ENCODE measurements at regions not wholly inside any gene's neighbourhood (a gene's known extent, or its start where the extent isn't known, plus 50 kb on each side); places are given as distances from the start of the nearest gene placed in this dataset.

- WGBS: 76% methylated on average over 3 of the region's 3 CpGs
- Histone ChIP-seq H3K27me3 (no peaks in the 10 kb centered on the region), H3K36me3 (no peaks in the 10 kb centered on the region), H3K4me3 (no peak overlapping the region), H3K9me3 (no peaks in the 10 kb centered on the region), H3K27ac (no peak overlapping the region), H3K4me1 (no peaks in the 10 kb centered on the region)
- TF ChIP-seq POLR2AphosphoS5 (IDR thresholded peaks at IDR 0.05) (no peak), CTCF (IDR thresholded peaks at IDR 0.05) (no peak), POLR2A (IDR thresholded peaks at IDR 0.05) (no peak), EP300 (IDR thresholded peaks at IDR 0.05) (no peak)
- no peak for DNase-seq (ENCODE audit: low spot score in 2 of 2)
Observed at GRCh38 chr7:115113776-115114175, 191.9 kb downstream of the MDFIC start.

- no peak overlapping the region for H3K4me3 ChIP-seq
- no peak for TF ChIP-seq POLR2AphosphoS5 (IDR thresholded peaks at IDR 0.05)
- no peak for TF ChIP-seq EP300 (IDR thresholded peaks at IDR 0.05)
- TF ChIP-seq CTCF (IDR thresholded peaks at IDR 0.05): no peak
- TF ChIP-seq POLR2A (IDR thresholded peaks at IDR 0.05): no peak
- H3K27me3 ChIP-seq: no peaks in the 10 kb centered on the region
- H3K36me3 ChIP-seq: no peaks in the 10 kb centered on the region
- DNase-seq (ENCODE audit: low spot score in 2 of 2): no peak
- H3K9me3 ChIP-seq: no peaks in the 10 kb centered on the region
- WGBS: 95% methylated on average over 3 of the region's 3 CpGs
- no peak overlapping the region for H3K27ac ChIP-seq
- no peaks in the 10 kb centered on the region for H3K4me1 ChIP-seq
Observed at GRCh38 chr7:115113131-115113530, 191.2 kb downstream of the MDFIC start.

GRCh38 chr7:115110523-115110922, 188.6 kb downstream of the MDFIC start:
- Histone ChIP-seq H3K4me3 (no peak overlapping the region), H3K27ac (no peak overlapping the region), H3K27me3 (no peaks in the 10 kb centered on the region), H3K4me1 (no peaks in the 10 kb centered on the region), H3K9me3 (no peaks in the 10 kb centered on the region), H3K36me3 (no peaks in the 10 kb centered on the region)
- no peak for DNase-seq (ENCODE audit: low spot score in 2 of 2)
- no peak for TF ChIP-seq POLR2A (IDR thresholded peaks at IDR 0.05)
- no peak for TF ChIP-seq CTCF (IDR thresholded peaks at IDR 0.05)
- TF ChIP-seq EP300 (IDR thresholded peaks at IDR 0.05): no peak
- no peak for TF ChIP-seq POLR2AphosphoS5 (IDR thresholded peaks at IDR 0.05)
- WGBS: 67% methylated on average over 1 of the region's 1 CpG

GRCh38 chr7:115106316-115106715, 184.4 kb downstream of the MDFIC start:
- H3K27me3 ChIP-seq: no peaks in the 10 kb centered on the region
- H3K36me3 ChIP-seq: no peaks in the 10 kb centered on the region
- no peak for TF ChIP-seq POLR2A (IDR thresholded peaks at IDR 0.05)
- TF ChIP-seq POLR2AphosphoS5 (IDR thresholded peaks at IDR 0.05): no peak
- no peak for TF ChIP-seq CTCF (IDR thresholded peaks at IDR 0.05)
- WGBS: 91% methylated on average over 3 of the region's 3 CpGs
- DNase-seq (ENCODE audit: low spot score in 2 of 2): no peak
- no peaks in the 10 kb centered on the region for H3K4me1 ChIP-seq
- H3K4me3 ChIP-seq: no peak overlapping the region
- no peaks in the 10 kb centered on the region for H3K9me3 ChIP-seq
- H3K27ac ChIP-seq: no peak overlapping the region

- no peak overlapping the region for H3K4me3 ChIP-seq
- H3K27me3 ChIP-seq: no peaks in the 10 kb centered on the region
- no peaks in the 10 kb centered on the region for H3K36me3 ChIP-seq
- no peaks in the 10 kb centered on the region for H3K9me3 ChIP-seq
- H3K27ac ChIP-seq: no peak overlapping the region
- WGBS: 97% methylated on average over 2 of the region's 2 CpGs
- TF ChIP-seq POLR2A (IDR thresholded peaks at IDR 0.05) (no peak), CTCF (IDR thresholded peaks at IDR 0.05) (no peak), EP300 (IDR thresholded peaks at IDR 0.05) (no peak), POLR2AphosphoS5 (IDR thresholded peaks at IDR 0.05) (no peak)
- DNase-seq (ENCODE audit: low spot score in 2 of 2): no peak
- H3K4me1 ChIP-seq: no peaks in the 10 kb centered on the region
Observed at GRCh38 chr7:115102738-115103137, 180.8 kb downstream of the MDFIC start.

Data from suprapubic skin (tissue), 4 donors.